ENCODE measurements at regions not wholly inside any gene's neighbourhood (a gene's known extent, or its start where the extent isn't known, plus 50 kb on each side); places are given as distances from the start of the nearest gene placed in this dataset.

DNA sequence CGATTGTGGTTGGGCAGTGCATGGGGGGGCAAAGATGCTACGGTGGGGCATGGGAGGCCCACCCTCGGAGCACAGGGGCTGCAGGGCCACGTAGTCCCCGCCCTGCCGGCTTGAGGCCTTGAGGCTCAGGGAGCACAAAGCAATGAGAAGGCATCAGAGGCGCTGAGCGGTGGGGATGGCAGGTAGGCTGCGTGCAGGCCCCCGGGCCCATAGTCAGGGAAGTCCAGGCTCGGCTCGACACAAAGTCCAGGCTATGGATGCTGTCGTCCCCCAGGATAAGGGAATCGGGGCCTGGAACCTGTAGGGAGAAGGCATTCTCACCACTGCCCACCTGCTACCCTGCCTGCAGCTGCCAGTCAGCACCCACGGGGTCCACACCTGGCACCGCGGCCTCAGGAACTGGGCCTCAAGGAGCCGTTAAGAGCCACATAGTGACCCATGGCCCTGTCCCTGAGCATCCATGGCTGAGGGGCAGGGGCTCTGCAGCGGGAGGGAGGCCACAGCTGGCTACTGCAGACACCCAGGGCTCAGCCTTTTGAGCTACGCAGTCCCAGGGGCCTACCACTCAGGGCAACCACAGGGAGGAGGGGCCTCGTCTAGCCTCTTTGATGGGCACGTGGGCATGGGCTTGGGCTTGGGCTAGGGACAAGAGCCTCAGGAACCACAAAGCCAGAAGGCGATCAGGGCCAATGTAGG, 179.7 kb downstream of the IGLL1 start:
- Histone ChIP-seq H3K4me1 (ENCODE audit: control insufficient read depth, insufficient read depth, low read length) (no peaks in the 10 kb centered on the region), H3K9ac (ENCODE audit: low read depth, low read length) (no peak overlapping the region), H3K4me3 (ENCODE audit: low read depth, low read length) (no peak overlapping the region), H3K27me3 (ENCODE audit: control insufficient read depth, insufficient read depth, low read length) (no peaks in the 10 kb centered on the region), H3K36me3 (ENCODE audit: control insufficient read depth, insufficient read depth, low read length) (no peaks in the 10 kb centered on the region), H3K9me3 (ENCODE audit: control insufficient read depth, insufficient read depth, low read length) (no peaks in the 10 kb centered on the region)

DNA sequence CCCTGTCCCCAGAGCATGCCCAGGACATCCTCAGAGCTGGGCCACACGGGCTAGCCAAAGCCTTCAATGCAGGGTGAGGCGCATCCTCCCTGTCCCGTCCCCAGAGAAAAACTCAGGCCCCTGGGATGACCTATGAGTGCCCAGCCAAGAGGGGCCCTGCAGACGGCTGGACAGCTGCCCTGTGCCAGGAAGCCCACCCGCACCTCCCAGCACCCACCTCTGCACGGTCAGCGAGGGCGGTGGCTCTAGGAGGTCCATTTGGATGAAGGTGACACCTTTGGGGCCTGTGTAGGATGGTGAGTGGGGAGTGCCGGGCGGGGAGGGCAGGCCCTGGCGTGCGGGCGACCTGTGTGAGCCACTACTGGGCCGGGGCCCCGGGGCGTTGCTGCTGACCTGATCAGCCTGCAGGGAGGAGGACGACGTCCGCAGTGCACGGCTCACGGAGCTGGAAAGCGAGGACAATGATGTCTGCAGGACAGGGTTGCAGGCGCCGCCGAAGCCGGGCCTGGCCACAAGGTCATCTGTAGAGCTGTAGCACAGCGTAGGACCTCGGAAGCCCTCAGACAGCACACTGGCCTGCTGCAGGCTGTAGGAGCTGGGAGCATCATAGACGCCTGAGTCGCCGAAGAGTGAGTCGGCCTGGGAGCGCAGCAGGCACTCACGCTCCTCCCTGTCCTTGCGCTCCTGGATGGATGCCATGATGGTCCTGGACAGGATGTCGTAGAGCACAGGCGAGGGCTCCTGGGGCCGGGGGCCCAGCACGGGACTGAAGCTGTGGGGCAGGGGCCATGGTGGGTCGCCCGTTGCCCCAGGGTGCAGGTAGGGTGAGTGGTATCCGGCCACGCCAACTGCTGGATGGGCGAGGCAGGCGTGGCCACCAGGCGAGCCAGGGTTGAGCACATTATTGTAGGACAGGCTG, 180.5 kb downstream of the IGLL1 start:
- Histone ChIP-seq H3K36me3 (ENCODE audit: control insufficient read depth, insufficient read depth, low read length) (no peaks in the 10 kb centered on the region), H3K9ac (ENCODE audit: low read depth, low read length) (no peak overlapping the region), H3K4me3 (ENCODE audit: low read depth, low read length) (no peak overlapping the region), H3K9me3 (ENCODE audit: control insufficient read depth, insufficient read depth, low read length) (no peaks in the 10 kb centered on the region), H3K4me1 (ENCODE audit: control insufficient read depth, insufficient read depth, low read length) (no peaks in the 10 kb centered on the region), H3K27me3 (ENCODE audit: control insufficient read depth, insufficient read depth, low read length) (no peaks in the 10 kb centered on the region)

- no peaks in the 10 kb centered on the region for H3K4me1 ChIP-seq (ENCODE audit: control insufficient read depth, insufficient read depth, low read length)
- no peaks in the 10 kb centered on the region for H3K9me3 ChIP-seq (ENCODE audit: control insufficient read depth, insufficient read depth, low read length)
- H3K36me3 ChIP-seq (ENCODE audit: control insufficient read depth, insufficient read depth, low read length) = no peaks in the 10 kb centered on the region
- no peak overlapping the region for H3K9ac ChIP-seq (ENCODE audit: low read depth, low read length)
- H3K27me3 ChIP-seq (ENCODE audit: control insufficient read depth, insufficient read depth, low read length) = no peaks in the 10 kb centered on the region
- no peak overlapping the region for H3K4me3 ChIP-seq (ENCODE audit: low read depth, low read length)
These were observed 181.3 kb downstream of the IGLL1 start for GRCh38 chr22:23398701-23399366.

DNA sequence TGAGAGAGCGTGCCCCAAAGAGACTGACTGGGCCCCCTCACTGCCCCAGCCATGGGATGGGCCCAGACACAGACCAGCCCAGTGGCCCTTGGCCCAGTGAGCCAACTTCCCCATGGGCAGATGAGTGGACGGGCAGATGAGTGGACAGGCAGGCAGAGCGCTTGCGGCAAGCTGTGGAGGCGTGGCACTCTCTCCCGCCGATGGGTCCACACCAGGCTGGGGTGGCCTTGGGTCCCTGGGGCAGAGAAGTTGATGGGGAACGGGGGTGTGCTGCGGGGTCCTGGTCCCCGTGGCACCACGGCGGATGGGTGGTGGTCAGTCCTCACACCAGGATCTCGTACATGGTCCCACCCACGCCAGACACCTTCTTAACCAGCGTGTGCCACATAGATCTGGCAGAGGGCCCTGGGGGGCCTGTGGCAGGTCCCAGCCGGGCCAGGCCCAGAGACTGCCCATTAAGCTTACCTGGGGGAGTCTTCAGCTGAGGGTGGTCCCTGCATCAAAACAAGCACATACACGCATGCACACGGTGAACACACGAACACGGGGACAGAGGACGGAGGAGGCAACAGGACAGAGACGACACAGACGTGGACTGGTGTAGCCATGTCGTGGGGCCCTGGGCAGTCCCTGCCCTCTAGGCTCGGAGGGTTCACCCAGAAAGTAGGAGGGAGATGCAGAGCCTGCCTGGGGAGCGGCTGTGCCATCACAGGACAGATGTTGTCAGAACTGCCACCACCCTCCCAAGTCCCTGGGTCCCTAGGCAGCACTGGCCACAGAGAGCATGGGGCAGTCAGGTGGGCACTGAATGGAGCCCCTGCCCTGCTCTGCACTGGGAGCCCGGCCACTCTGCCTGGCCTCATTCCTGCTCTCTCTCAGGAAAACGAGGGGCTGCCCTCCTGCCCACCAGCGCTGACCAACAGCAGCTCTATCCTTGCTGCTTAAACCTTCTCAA, 182.2 kb downstream of the IGLL1 start:
- Histone ChIP-seq H3K4me3 (ENCODE audit: low read depth, low read length) (no peak overlapping the region), H3K4me1 (ENCODE audit: control insufficient read depth, insufficient read depth, low read length) (no peaks in the 10 kb centered on the region), H3K27me3 (ENCODE audit: control insufficient read depth, insufficient read depth, low read length) (no peaks in the 10 kb centered on the region), H3K36me3 (ENCODE audit: control insufficient read depth, insufficient read depth, low read length) (no peaks in the 10 kb centered on the region), H3K9ac (ENCODE audit: low read depth, low read length) (no peak overlapping the region), H3K9me3 (ENCODE audit: control insufficient read depth, insufficient read depth, low read length) (no peaks in the 10 kb centered on the region)

DNA sequence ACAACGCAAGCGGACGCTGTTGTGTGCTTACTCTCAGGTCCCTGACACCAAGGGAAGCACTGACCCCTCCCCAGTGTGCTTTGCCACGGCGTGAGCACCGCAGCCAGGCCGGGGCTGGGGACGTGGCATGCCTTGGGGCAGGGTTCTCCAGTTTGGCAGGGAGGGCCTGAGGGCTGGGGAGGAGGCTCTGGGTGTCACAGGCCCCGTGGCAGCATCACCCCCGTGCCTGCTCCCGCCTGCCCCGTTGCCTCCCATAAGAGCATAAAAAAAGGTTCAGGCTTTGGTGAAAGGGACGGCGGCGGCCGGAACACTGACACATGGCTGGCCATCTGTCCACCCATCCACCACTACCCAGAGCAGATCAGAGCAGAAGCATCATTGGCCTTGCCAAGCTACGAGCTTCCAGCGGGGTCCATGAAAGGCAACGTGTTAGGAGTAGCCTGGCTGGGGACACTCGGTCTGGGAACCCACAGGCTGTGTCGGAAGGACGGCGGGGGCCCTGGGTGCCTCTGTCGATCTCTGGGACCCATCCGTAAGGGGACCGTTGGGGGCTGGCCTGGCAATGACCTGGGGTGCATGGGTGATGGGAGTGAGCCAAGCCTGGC, 183.0 kb downstream of the IGLL1 start:
- H3K4me3 ChIP-seq (ENCODE audit: low read depth, low read length) = no peak overlapping the region
- no peaks in the 10 kb centered on the region for H3K27me3 ChIP-seq (ENCODE audit: control insufficient read depth, insufficient read depth, low read length)
- H3K9me3 ChIP-seq (ENCODE audit: control insufficient read depth, insufficient read depth, low read length) = no peaks in the 10 kb centered on the region
- no peaks in the 10 kb centered on the region for H3K36me3 ChIP-seq (ENCODE audit: control insufficient read depth, insufficient read depth, low read length)
- no peak overlapping the region for H3K9ac ChIP-seq (ENCODE audit: low read depth, low read length)
- no peaks in the 10 kb centered on the region for H3K4me1 ChIP-seq (ENCODE audit: control insufficient read depth, insufficient read depth, low read length)

- Histone ChIP-seq H3K9ac (ENCODE audit: low read depth, low read length) (no peak overlapping the region), H3K36me3 (ENCODE audit: control insufficient read depth, insufficient read depth, low read length) (no peaks in the 10 kb centered on the region), H3K4me3 (ENCODE audit: low read depth, low read length) (no peak overlapping the region), H3K27me3 (ENCODE audit: control insufficient read depth, insufficient read depth, low read length) (no peaks in the 10 kb centered on the region), H3K4me1 (ENCODE audit: control insufficient read depth, insufficient read depth, low read length) (no peaks in the 10 kb centered on the region), H3K9me3 (ENCODE audit: control insufficient read depth, insufficient read depth, low read length) (no peaks in the 10 kb centered on the region)
These were observed 183.6 kb downstream of the IGLL1 start for GRCh38 chr22:23396362-23397007.

- Histone ChIP-seq H3K36me3 (ENCODE audit: control insufficient read depth, insufficient read depth, low read length) (no peaks in the 10 kb centered on the region), H3K9me3 (ENCODE audit: control insufficient read depth, insufficient read depth, low read length) (no peaks in the 10 kb centered on the region), H3K4me3 (ENCODE audit: low read depth, low read length) (no peak overlapping the region), H3K27me3 (ENCODE audit: control insufficient read depth, insufficient read depth, low read length) (no peaks in the 10 kb centered on the region), H3K9ac (ENCODE audit: low read depth, low read length) (no peak overlapping the region), H3K4me1 (ENCODE audit: control insufficient read depth, insufficient read depth, low read length) (no peaks in the 10 kb centered on the region)
These were observed 184.3 kb downstream of the IGLL1 start for GRCh38 chr22:23395530-23396361.

- Histone ChIP-seq H3K4me3 (ENCODE audit: low read depth, low read length) (no peak overlapping the region), H3K27me3 (ENCODE audit: control insufficient read depth, insufficient read depth, low read length) (no peaks in the 10 kb centered on the region), H3K36me3 (ENCODE audit: control insufficient read depth, insufficient read depth, low read length) (no peaks in the 10 kb centered on the region), H3K9me3 (ENCODE audit: control insufficient read depth, insufficient read depth, low read length) (no peaks in the 10 kb centered on the region), H3K9ac (ENCODE audit: low read depth, low read length) (no peak overlapping the region), H3K4me1 (ENCODE audit: control insufficient read depth, insufficient read depth, low read length) (no peaks in the 10 kb centered on the region)
These were observed 185.4 kb downstream of the IGLL1 start for GRCh38 chr22:23394525-23395326.

DNA sequence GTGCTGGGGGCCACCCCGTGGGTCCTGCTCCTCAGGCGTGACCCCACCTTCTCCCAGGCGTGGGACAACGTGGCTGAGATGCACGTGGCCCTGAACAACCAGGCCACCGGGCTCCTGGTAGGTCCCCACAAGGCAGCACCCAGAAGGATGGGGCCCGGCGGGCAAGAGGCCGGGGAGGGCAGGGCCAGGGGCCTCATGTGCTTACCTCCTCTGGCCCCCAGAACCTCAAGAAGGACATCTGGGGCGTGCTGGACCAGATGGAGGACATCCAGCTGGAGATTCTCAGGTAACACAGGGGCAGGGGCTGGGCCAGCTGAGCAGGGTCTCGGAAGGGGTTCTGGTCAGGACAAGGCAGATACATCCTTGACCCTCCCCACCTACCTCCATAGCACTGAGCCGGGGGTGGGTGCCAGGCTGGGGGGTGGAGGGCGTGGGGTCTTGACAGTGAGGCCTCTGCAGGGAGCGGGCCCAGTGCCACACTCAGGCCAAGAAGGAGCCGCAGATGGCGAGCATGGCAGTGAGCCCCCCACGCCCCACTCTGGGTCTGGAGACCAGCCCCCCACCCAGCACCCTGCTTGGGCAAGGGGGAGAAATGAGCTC, 186.3 kb downstream of the IGLL1 start:
- no peak overlapping the region for H3K9ac ChIP-seq (ENCODE audit: low read depth, low read length)
- H3K36me3 ChIP-seq (ENCODE audit: control insufficient read depth, insufficient read depth, low read length) = no peaks in the 10 kb centered on the region
- no peaks in the 10 kb centered on the region for H3K4me1 ChIP-seq (ENCODE audit: control insufficient read depth, insufficient read depth, low read length)
- no peaks in the 10 kb centered on the region for H3K27me3 ChIP-seq (ENCODE audit: control insufficient read depth, insufficient read depth, low read length)
- no peaks in the 10 kb centered on the region for H3K9me3 ChIP-seq (ENCODE audit: control insufficient read depth, insufficient read depth, low read length)
- no peak overlapping the region for H3K4me3 ChIP-seq (ENCODE audit: low read depth, low read length)
